IMR-90 (cell line): ENCODE measurements at regions not wholly inside any gene's neighbourhood (a gene's known extent, or its start where the extent isn't known, plus 50 kb on each side); places are given as distances from the start of the nearest gene placed in this dataset.

Experiments
- ATAC-seq: fragments of 200-7000 bp; cut with Tn5 transposase; 2 replicates; pipeline ENCODE4 v1.9.1; 2020; ENCODE audit warnings: low read depth, mild to moderate bottlenecking, moderate library complexity
- BruUV-seq: library from RNA; stranded (reverse); fragments of 400-500 nt; replicated peaks from 2 replicates; lab custom pipeline; 2021; lab: Mats Ljungman, UMichigan
- CTCF ChIA-PET: fragments of 300-600 bp; formaldehyde crosslinking; extraction: SDS; loops from one replicate; lab custom pipeline; 2021; ENCODE audit warnings: antibody characterized with exemption; lab: Yijun Ruan, JAX
- POLR2A ChIA-PET: fragments of 300-600 bp; sonication (Branson Sonifier 250); formaldehyde crosslinking; loops from one replicate; lab custom pipeline; 2022; ENCODE audit warnings: antibody characterized with exemption; ENCODE audit not compliant: unreplicated experiment; lab: Charles Lee
- DNase-seq: peaks from one replicate; pipeline ENCODE4 v3.0.0; 2013
- H2AFZ ChIP-seq: replicated peaks from 2 replicates; pipeline ENCODE3; 2013; ENCODE audit warnings: low read length, mild to moderate bottlenecking; ENCODE audit not compliant: poor library complexity
- H2AK5ac ChIP-seq: 2 replicates; pipeline ENCODE4 v1.6.1; 2013; ENCODE audit warnings: low read depth, low read length, inconsistent platforms
- H2AK9ac ChIP-seq: replicated peaks from 2 replicates; pipeline ENCODE3; 2013; ENCODE audit warnings: mild to moderate bottlenecking, low read depth, low read length, moderate library complexity; ENCODE audit not compliant: poor library complexity
- H2BK120ac ChIP-seq: 2 replicates; pipeline ENCODE4 v1.6.1; 2013; ENCODE audit warnings: low read depth, low read length, inconsistent platforms
- H2BK15ac ChIP-seq: 3 replicates; pipeline ENCODE4 v1.6.1; 2013; ENCODE audit warnings: low read depth, low read length, inconsistent platforms
- H2BK20ac ChIP-seq: 2 replicates; pipeline ENCODE4 v1.6.1; 2013; ENCODE audit warnings: low read depth, mild to moderate bottlenecking, inconsistent platforms, low read length, moderate library complexity
- H2BK5ac ChIP-seq: 2 replicates; pipeline ENCODE4 v1.6.1; 2013; ENCODE audit warnings: mild to moderate bottlenecking, low read depth, low read length, inconsistent platforms; ENCODE audit not compliant: poor library complexity, severe bottlenecking
- H3K14ac ChIP-seq: replicated peaks from 2 replicates; pipeline ENCODE4 v1.6.1; 2013; ENCODE audit warnings: low read depth, low read length, inconsistent platforms
- H3K18ac ChIP-seq: 2 replicates; pipeline ENCODE4 v1.6.1; 2013; ENCODE audit warnings: low read depth, low read length, control low read depth
- H3K23ac ChIP-seq: 2 replicates; pipeline ENCODE4 v1.6.1; 2013; ENCODE audit warnings: low read depth, low read length, inconsistent platforms
- H3K27ac ChIP-seq: 2 replicates; pipeline ENCODE4 v1.5.1; 2013; ENCODE audit warnings: mild to moderate bottlenecking, control low read depth, low read length; ENCODE audit not compliant: insufficient read depth
- H3K27me3 ChIP-seq: 2 replicates; pipeline ENCODE4 v1.6.1; 2013; ENCODE audit warnings: low read length; ENCODE audit not compliant: control insufficient read depth, insufficient read depth
- H3K36me3 ChIP-seq: 2 replicates; pipeline ENCODE4 v1.6.1; 2013; ENCODE audit warnings: low read length, mixed read lengths; ENCODE audit not compliant: control insufficient read depth, insufficient read depth
- H3K4ac ChIP-seq: 2 replicates; pipeline ENCODE4 v1.6.1; 2013; ENCODE audit warnings: low read depth, low read length, inconsistent platforms
- H3K4me1 ChIP-seq: 2 replicates; pipeline ENCODE4 v1.6.1; 2013; ENCODE audit warnings: low read length, mixed read lengths; ENCODE audit not compliant: control insufficient read depth, insufficient read depth
- H3K4me2 ChIP-seq: 2 replicates; pipeline ENCODE4 v1.6.1; 2013; ENCODE audit warnings: low read depth, mild to moderate bottlenecking, control low read depth, low read length, moderate library complexity
- H3K4me3 ChIP-seq: 2 replicates; pipeline ENCODE4 v1.5.1; 2013; ENCODE audit warnings: low read depth, mild to moderate bottlenecking, control low read depth, low read length, moderate library complexity; ENCODE audit not compliant: insufficient read depth
- H3K56ac ChIP-seq: 2 replicates; pipeline ENCODE4 v1.6.1; 2013; ENCODE audit warnings: low read length, inconsistent platforms; ENCODE audit not compliant: insufficient read depth; ENCODE audit errors: extremely low read depth
- H3K79me1 ChIP-seq, 2 experiments: 2 replicates each; pipeline ENCODE4 v1.6.1; 2013; ENCODE audit warnings: low read length in 2 of 2, inconsistent platforms in 1 of 2, low read depth in 1 of 2
- H3K9ac ChIP-seq: 2 replicates; pipeline ENCODE4 v1.6.1; 2013; ENCODE audit warnings: low read depth, low read length, control low read depth
- H3K9me1 ChIP-seq: 2 replicates; pipeline ENCODE4 v1.6.1; 2013; ENCODE audit warnings: low read length, inconsistent platforms; ENCODE audit not compliant: insufficient read depth
- H3K9me3 ChIP-seq: 2 replicates; pipeline ENCODE4 v1.6.1; 2013; ENCODE audit warnings: low read length; ENCODE audit not compliant: control insufficient read depth, insufficient read depth
- H4K20me1 ChIP-seq: 2 replicates; pipeline ENCODE4 v1.6.1; 2013; ENCODE audit warnings: low read length, inconsistent platforms; ENCODE audit not compliant: insufficient read depth
- H4K5ac ChIP-seq: 2 replicates; pipeline ENCODE4 v1.6.1; 2013; ENCODE audit warnings: mild to moderate bottlenecking, low read depth, low read length, control low read depth
- H4K8ac ChIP-seq, 2 experiments: 2 replicates each; pipeline ENCODE4 v1.6.1; 2013; ENCODE audit warnings: low read depth in 2 of 2, low read length in 2 of 2, control low read depth in 1 of 2, inconsistent platforms in 1 of 2
- H4K91ac ChIP-seq: 2 replicates; pipeline ENCODE4 v1.6.1; 2013; ENCODE audit warnings: low read depth, low read length, inconsistent platforms; ENCODE audit not compliant: insufficient read depth
- CHD1 ChIP-seq: IDR thresholded peaks from 2 replicates; pipeline ENCODE4 v1.6.1; 2012; ENCODE audit warnings: low read depth, low read length, improper control_type of control experiment
- MAFK ChIP-seq: IDR thresholded peaks from 2 replicates; pipeline ENCODE4 v1.6.1; 2012; ENCODE audit warnings: low read depth, low read length, improper control_type of control experiment
- MAZ ChIP-seq: IDR thresholded peaks from 2 replicates; pipeline ENCODE4 v1.6.1; 2012; ENCODE audit warnings: low read depth, mild to moderate bottlenecking, low read length, improper control_type of control experiment, moderate library complexity, borderline replicate concordance
- POLR2A ChIP-seq: IDR thresholded peaks from 2 replicates; pipeline ENCODE4 v1.6.1; 2012; ENCODE audit warnings: mild to moderate bottlenecking, low read depth, low read length
- RAD21 ChIP-seq: IDR thresholded peaks from 2 replicates; pipeline ENCODE4 v1.6.1; 2012; ENCODE audit warnings: low read length, improper control_type of control experiment
- RFX5 ChIP-seq: IDR thresholded peaks from 2 replicates; pipeline ENCODE4 v1.8.0; 2012; ENCODE audit warnings: low read depth, mild to moderate bottlenecking, low read length, moderate library complexity
- SMC3 ChIP-seq: fragments of 150-350 bp; IDR thresholded peaks from 2 replicates; pipeline ENCODE4 v1.6.1; 2016; ENCODE audit warnings: low read depth, mild to moderate bottlenecking, antibody characterized with exemption, low read length, moderate library complexity
- USF2 ChIP-seq: fragments of 150-350 bp; IDR thresholded peaks from 2 replicates; pipeline ENCODE4 v1.6.1; 2017; ENCODE audit warnings: mild to moderate bottlenecking, antibody characterized with exemption, low read length, low read depth
- whole genome bisulfite sequencing, 2 experiments: methylation state at CpG; one replicate each; pipeline versions ENCODE4 v1.1.5 to v1.1.7; 2013; ENCODE audit warnings: missing lambda C conversion rate in 2 of 2; ENCODE audit not compliant: insufficient read length in 1 of 2; ENCODE audit errors: extremely low coverage in 2 of 2; 5-methylcytosine and 5-hydroxymethylcytosine counted together
- dilution Hi-C: fragments of 300-500 bp; cut with HindIII; formaldehyde crosslinking; loops from one replicate; pipeline ENCODE4 v1.14.3; 2018; ENCODE audit warnings: low sequenced_read_pairs; ENCODE audit not compliant: unreplicated experiment
- in situ Hi-C: fragments of 300-500 bp; cut with MboI; formaldehyde crosslinking; loops from 3 replicates; pipeline ENCODE4 v1.14.3; 2019; ENCODE audit warnings: low sequenced_read_pairs, inconsistent platforms, mixed read lengths
- intact Hi-C: fragments of 100-400 bp; cut with micrococcal nuclease; formaldehyde crosslinking; loops from 2 replicates; pipeline ENCODE4 v1.10.0; 2022
- TF ChIP-seq, protein P1 (sequence below): fragments of 150-350 bp; IDR thresholded peaks from 2 replicates; pipeline ENCODE4 v1.6.1; 2016; ENCODE audit warnings: low read depth, mild to moderate bottlenecking, low read length, moderate library complexity, borderline replicate concordance
- TF ChIP-seq, protein P2 (sequence below): conservative IDR thresholded peaks from 2 replicates; pipeline ENCODE4 v1.5.1; 2012; ENCODE audit warnings: mild to moderate bottlenecking, low read depth, low read length, improper control_type of control experiment

GRCh38 chr14:38150075-38150474, 57.6 kb upstream of the SSTR1 start:
- no peak overlapping the region for H3K23ac ChIP-seq
- H2BK15ac ChIP-seq = no peak overlapping the region
- H3K4me2 ChIP-seq = no peak overlapping the region
- intact Hi-C loops (no loop called here), in situ Hi-C loops (no loop called here), dilution Hi-C loops (no loop called here)
- no peaks in the 10 kb centered on the region for H3K79me1 ChIP-seq
- H3K4me1 ChIP-seq = no peaks in the 10 kb centered on the region
- H3K14ac ChIP-seq = no peak overlapping the region
- POLR2A ChIA-PET = no interaction called here
- H2AFZ ChIP-seq = no peak overlapping the region
- H3K36me3 ChIP-seq = no peaks in the 10 kb centered on the region
- ATAC-seq (no peak), DNase-seq (peak; percentile 2)
- H4K20me1 ChIP-seq = no peaks in the 10 kb centered on the region
- H3K9ac ChIP-seq = no peak overlapping the region
- H4K91ac ChIP-seq = no peak overlapping the region
- no peak overlapping the region for H3K4me3 ChIP-seq
- no peak overlapping the region for H2AK5ac ChIP-seq
- H4K8ac ChIP-seq = no peak overlapping the region
- H3K9me3 ChIP-seq = no peaks in the 10 kb centered on the region
- no peak overlapping the region for H4K5ac ChIP-seq
- H2BK5ac ChIP-seq = no peak overlapping the region
- BruUV-seq = no TSS peak
- H2BK20ac ChIP-seq = no peak overlapping the region
- TF ChIP-seq RAD21 (0 out of 2 replicates have a peak, but pooled peaks have one; percentile 19), MAFK (no peak), USF2 (no peak), RFX5 (no peak), SMC3 (no peak), POLR2A (no peak), MAZ (no peak), CHD1 (no peak)
- TF ChIP-seq, protein P1, sequence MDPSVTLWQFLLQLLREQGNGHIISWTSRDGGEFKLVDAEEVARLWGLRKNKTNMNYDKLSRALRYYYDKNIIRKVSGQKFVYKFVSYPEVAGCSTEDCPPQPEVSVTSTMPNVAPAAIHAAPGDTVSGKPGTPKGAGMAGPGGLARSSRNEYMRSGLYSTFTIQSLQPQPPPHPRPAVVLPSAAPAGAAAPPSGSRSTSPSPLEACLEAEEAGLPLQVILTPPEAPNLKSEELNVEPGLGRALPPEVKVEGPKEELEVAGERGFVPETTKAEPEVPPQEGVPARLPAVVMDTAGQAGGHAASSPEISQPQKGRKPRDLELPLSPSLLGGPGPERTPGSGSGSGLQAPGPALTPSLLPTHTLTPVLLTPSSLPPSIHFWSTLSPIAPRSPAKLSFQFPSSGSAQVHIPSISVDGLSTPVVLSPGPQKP = no peak
- TF ChIP-seq, protein P2, sequence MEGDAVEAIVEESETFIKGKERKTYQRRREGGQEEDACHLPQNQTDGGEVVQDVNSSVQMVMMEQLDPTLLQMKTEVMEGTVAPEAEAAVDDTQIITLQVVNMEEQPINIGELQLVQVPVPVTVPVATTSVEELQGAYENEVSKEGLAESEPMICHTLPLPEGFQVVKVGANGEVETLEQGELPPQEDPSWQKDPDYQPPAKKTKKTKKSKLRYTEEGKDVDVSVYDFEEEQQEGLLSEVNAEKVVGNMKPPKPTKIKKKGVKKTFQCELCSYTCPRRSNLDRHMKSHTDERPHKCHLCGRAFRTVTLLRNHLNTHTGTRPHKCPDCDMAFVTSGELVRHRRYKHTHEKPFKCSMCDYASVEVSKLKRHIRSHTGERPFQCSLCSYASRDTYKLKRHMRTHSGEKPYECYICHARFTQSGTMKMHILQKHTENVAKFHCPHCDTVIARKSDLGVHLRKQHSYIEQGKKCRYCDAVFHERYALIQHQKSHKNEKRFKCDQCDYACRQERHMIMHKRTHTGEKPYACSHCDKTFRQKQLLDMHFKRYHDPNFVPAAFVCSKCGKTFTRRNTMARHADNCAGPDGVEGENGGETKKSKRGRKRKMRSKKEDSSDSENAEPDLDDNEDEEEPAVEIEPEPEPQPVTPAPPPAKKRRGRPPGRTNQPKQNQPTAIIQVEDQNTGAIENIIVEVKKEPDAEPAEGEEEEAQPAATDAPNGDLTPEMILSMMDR = 0 out of 2 replicates have a peak, but pooled peaks have one; percentile 30
- no peaks in the 10 kb centered on the region for H3K27me3 ChIP-seq
- H3K4ac ChIP-seq = no peak overlapping the region
- 70% methylated on average over 2 of the region's 3 CpGs; no CpG with 5 or more reads in 1 of the 2 experiments for WGBS, 2 experiments
- no peak overlapping the region for H2BK120ac ChIP-seq
- H2AK9ac ChIP-seq = no peak overlapping the region
- no peak overlapping the region for H3K27ac ChIP-seq
- no peaks in the 10 kb centered on the region for H3K9me1 ChIP-seq
- CTCF ChIA-PET = interaction anchor here (0.7 to 1.0 kb wide), 2 partner anchors 27 to 243 kb away, joined by 3 read pairs; no protein-coding TSS in a partner anchor
- no peak overlapping the region for H3K18ac ChIP-seq
- H3K56ac ChIP-seq = no peak overlapping the region
